HepG2 (cell line): ENCODE measurements at regions not wholly inside any gene's neighbourhood (a gene's known extent, or its start where the extent isn't known, plus 50 kb on each side); places are given as distances from the start of the nearest gene placed in this dataset.

Experiments used
- ATAC-seq: fragments of 200-7000 bp; cut with Tn5 transposase; 3 replicates; pipeline ENCODE4 v1.9.1; 2020; ENCODE audit warnings: mild to moderate bottlenecking, moderate library complexity
- BruUV-seq: library from RNA; stranded (reverse); fragments of 400-500 nt; replicated peaks from 2 replicates; lab custom pipeline; 2021; lab: Mats Ljungman, UMichigan
- CTCF ChIA-PET: fragments of 300-600 bp; formaldehyde crosslinking; extraction: SDS; loops from one replicate; lab custom pipeline; 2021; ENCODE audit warnings: low total read pairs, inconsistent platforms, low intra/inter-chr PET ratio; lab: Yijun Ruan, JAX
- POLR2A ChIA-PET: fragments of 350-600 bp; sonication (Branson Sonifier 250); formaldehyde crosslinking; loops from one replicate; lab custom pipeline; 2020; ENCODE audit warnings: antibody characterized with exemption, inconsistent platforms; lab: Yijun Ruan, JAX
- DNase-seq: peaks from one replicate; pipeline ENCODE4 v3.0.0-alpha.2; 2015; ENCODE audit warnings: low spot score
- FAIRE-seq: peaks from 3 replicates; lab custom pipeline; 2011; peaks lifted over from hg19 to GRCh38; lab: Jason Lieb, UNC
- H2AFZ ChIP-seq: one replicate; pipeline ENCODE4 v1.6.1; 2011; ENCODE audit warnings: low read length, inconsistent platforms
- H3K27ac ChIP-seq: fragments of 300-600 bp; 3 replicates; pipeline ENCODE4 v1.8.0; 2011; ENCODE audit warnings: mixed run types, mild to moderate bottlenecking, mixed read lengths, low read length, inconsistent platforms; ENCODE audit not compliant: insufficient read depth; ENCODE audit errors: extremely low read length
- H3K27me3 ChIP-seq, 2 experiments: fragments of 200-600 bp in 1 of 2; 2 replicates in 1 of 2; 3 replicates in 1 of 2; pipeline versions ENCODE4 v1.6.0 to v1.8.0; 2011; ENCODE audit warnings: low read length in 2 of 2, mild to moderate bottlenecking in 2 of 2, moderate library complexity in 2 of 2, inconsistent platforms in 1 of 2; ENCODE audit not compliant: insufficient read depth in 2 of 2, control insufficient read depth in 1 of 2
- H3K36me3 ChIP-seq, 2 experiments: fragments of 200-600 bp in 1 of 2; replicated peaks in 1 of 2; 2 replicates in 1 of 2; 3 replicates in 1 of 2; pipeline versions ENCODE4 v1.5.1 to v1.8.0; 2011; ENCODE audit warnings: low read length in 2 of 2, inconsistent platforms in 1 of 2; ENCODE audit not compliant: insufficient read depth in 2 of 2, control insufficient read depth in 1 of 2
- H3K4me1 ChIP-seq: 2 replicates; pipeline ENCODE4 v1.5.1; 2012; ENCODE audit warnings: low read length, inconsistent platforms; ENCODE audit not compliant: insufficient read depth
- H3K4me2 ChIP-seq: 2 replicates; pipeline ENCODE4 v1.6.0; 2011; ENCODE audit warnings: low read depth, low read length, inconsistent platforms
- H3K4me3 ChIP-seq, 3 experiments: fragments of 200-600 bp in 1 of 3; sonication (generic), shearing (Covaris generic) in 1 of 3; replicated peaks in 1 of 3; 2 replicates each; pipeline ENCODE4 v1.5.1; 2011 to 2016; ENCODE audit warnings: low read length in 3 of 3, inconsistent platforms in 2 of 3, low read depth in 2 of 3, mild to moderate bottlenecking in 2 of 3, control low read depth in 1 of 3, mixed read lengths in 1 of 3; ENCODE audit not compliant: insufficient read depth in 1 of 3
- H3K79me2 ChIP-seq: one replicate; pipeline ENCODE4 v1.6.1; 2011; ENCODE audit warnings: low read length, inconsistent platforms; ENCODE audit not compliant: insufficient read depth
- H3K9ac ChIP-seq: 2 replicates; pipeline ENCODE4 v1.6.0; 2011; ENCODE audit warnings: mild to moderate bottlenecking, low read depth, low read length, inconsistent platforms; ENCODE audit not compliant: insufficient read depth
- H3K9me3 ChIP-seq: 2 replicates; pipeline ENCODE4 v1.5.1; 2012; ENCODE audit warnings: mild to moderate bottlenecking, low read length
- H4K20me1 ChIP-seq: 2 replicates; pipeline ENCODE4 v1.6.0; 2011; ENCODE audit warnings: inconsistent platforms, mild to moderate bottlenecking, low read length, moderate library complexity; ENCODE audit not compliant: insufficient read depth
- CEBPB ChIP-seq: IDR thresholded peaks from 2 replicates; pipeline ENCODE4 v1.6.1; 2011; ENCODE audit warnings: low read depth, low read length, improper control_type of control experiment, borderline replicate concordance
- CEBPG ChIP-seq: IDR thresholded peaks from 2 replicates; pipeline ENCODE4 v1.6.1; 2016
- GABPB1 ChIP-seq: IDR thresholded peaks from 2 replicates; pipeline ENCODE4 v1.6.1; 2016; ENCODE audit warnings: mild to moderate bottlenecking, missing genetic modification reagents, moderate library complexity, missing compliant biosample characterization
- PAF1 ChIP-seq: IDR thresholded peaks from 2 replicates; pipeline ENCODE4 v1.6.1; 2016; ENCODE audit warnings: missing genetic modification reagents, missing compliant biosample characterization
- ZFP36L2 ChIP-seq: sonication (generic); formaldehyde crosslinking; IDR thresholded peaks from 2 replicates; pipeline ENCODE4 v1.4.0; 2020; ENCODE audit warnings: missing genetic modification reagents
- ZFP91 ChIP-seq: sonication (generic); formaldehyde crosslinking; IDR thresholded peaks from 2 replicates; pipeline ENCODE4 v1.9.0; 2022; ENCODE audit warnings: missing genetic modification reagents, mild to moderate bottlenecking, borderline replicate concordance
- ZNF263 ChIP-seq: sonication (generic); formaldehyde crosslinking; IDR thresholded peaks from 2 replicates; pipeline ENCODE4 v1.4.0; 2020; ENCODE audit warnings: missing genetic modification reagents
- WGBS: methylation state at CpG from one replicate; pipeline ENCODE4 v1.1.6; 2017; ENCODE audit warnings: low lambda C conversion rate; 5-methylcytosine and 5-hydroxymethylcytosine counted together
- in situ Hi-C: cut with HindIII; loops from 2 replicates; pipeline ENCODE4 v1.10.0; 2017; ENCODE audit warnings: low pct_unique_long_range_greater_than_20kb; ENCODE audit not compliant: extremely low pct_ligation_motif_present
- intact Hi-C: fragments of 100-400 bp; cut with micrococcal nuclease; formaldehyde crosslinking; loops from one replicate; pipeline ENCODE4 v1.10.0; 2022; ENCODE audit not compliant: unreplicated experiment

GRCh38 chr12:132380641-132381040 lies 51.3 kb upstream of the GALNT9 start (continued):
- no peak for TF ChIP-seq ZFP36L2 (CRISPR knock-in tag)
- TF ChIP-seq, all 625 proteins: peak for 0

GRCh38 chr12:132379996-132380395 lies 50.6 kb upstream of the GALNT9 start:
- Histone ChIP-seq H3K4me3 (no peak overlapping the region), H3K9me3 (no peaks in the 10 kb centered on the region), H3K4me1 (no peaks in the 10 kb centered on the region), H3K36me3 (no peaks in the 10 kb centered on the region), H3K4me2 (no peak overlapping the region; the same call in 1 of the 2 replicates), H3K79me2 (no peaks in the 10 kb centered on the region), H3K27ac (no peak overlapping the region), H3K27me3 (peaks cover 10 to 56% of the 10 kb centered on the region in 2 experiments), H4K20me1 (no peaks in the 10 kb centered on the region), H2AFZ (no peak overlapping the region), H3K9ac (no peak overlapping the region)
- no TSS peak for BruUV-seq
- POLR2A ChIA-PET = no interaction called here
- in situ Hi-C loops (no loop called here), intact Hi-C loops (no loop called here)
- FAIRE-seq (no peak), DNase-seq (no peak), ATAC-seq (no peak)
- WGBS = 41% methylated on average over 11 of the region's 25 CpGs
- CTCF ChIA-PET = no interaction called here
- TF ChIP-seq GABPB1 (CRISPR knock-in tag) = peak; percentile 20; the same call in 1 of the 2 replicates
- TF ChIP-seq CEBPG (CRISPR knock-in tag) = 0 out of 2 replicates have a peak, but pooled peaks have one; percentile 11
- TF ChIP-seq CEBPB = peak; percentile 74; the same call in 1 of the 2 replicates
- TF ChIP-seq ZNF263 (CRISPR knock-in tag) = 0 out of 2 replicates have a peak, but pooled peaks have one; percentile 26
- TF ChIP-seq PAF1 (CRISPR knock-in tag) = no peak

GRCh38 chr12:132379576-132379975 lies 50.2 kb upstream of the GALNT9 start:
- no peaks in the 10 kb centered on the region for H3K79me2 ChIP-seq
- no peak overlapping the region for H3K4me3 ChIP-seq
- 16% methylated on average over 12 of the region's 24 CpGs for WGBS
- no peaks in the 10 kb centered on the region for H4K20me1 ChIP-seq
- H3K4me2 ChIP-seq = no peak overlapping the region; the same call in 1 of the 2 replicates
- no peak for TF ChIP-seq ZFP91 (CRISPR knock-in tag)
- ChIA-PET POLR2A (no interaction called here), CTCF (no interaction called here)
- ATAC-seq (no peak), DNase-seq (no peak), FAIRE-seq (no peak)
- H3K9me3 ChIP-seq = peaks cover 4% of the 10 kb centered on the region; the same call in 1 of the 2 replicates
- H3K27ac ChIP-seq = no peak overlapping the region
- no TSS peak for BruUV-seq
- no peak overlapping the region for H2AFZ ChIP-seq
- intact Hi-C loops (no loop called here), in situ Hi-C loops (no loop called here)
- H3K27me3 ChIP-seq = peaks cover 10 to 57% of the 10 kb centered on the region in 2 experiments
- H3K36me3 ChIP-seq = no peaks in the 10 kb centered on the region
- H3K9ac ChIP-seq = no peak overlapping the region
- no peaks in the 10 kb centered on the region for H3K4me1 ChIP-seq
